GM21786 (cell line): ENCODE measurements at regions not wholly inside any gene's neighbourhood (a gene's known extent, or its start where the extent isn't known, plus 50 kb on each side); places are given as distances from the start of the nearest gene placed in this dataset.

Experiments used
- ATAC-seq: cut with Tn5 transposase; IDR thresholded peaks from one replicate; pipeline ENCODE4 v1.9.1; 2021; ENCODE audit not compliant: unreplicated experiment

- no peak for ATAC-seq
Measured at GRCh38 chr4:149296503-149296902, 519.1 kb downstream of the IQCM start.

- ATAC-seq: no peak
Measured at GRCh38 chr4:149296084-149296483, 519.6 kb downstream of the IQCM start.

- ATAC-seq: no peak
Measured at GRCh38 chr4:149294601-149295000, 521.0 kb downstream of the IQCM start.

GRCh38 chr4:149293046-149293649 lies 522.5 kb downstream of the IQCM start:
- ATAC-seq: no peak

- ATAC-seq: no peak
Measured at GRCh38 chr4:149292425-149293007, 523.1 kb downstream of the IQCM start.

- ATAC-seq: no peak
Measured at GRCh38 chr4:149291463-149291862, 524.2 kb downstream of the IQCM start.

GRCh38 chr4:149280806-149281205 lies 534.8 kb downstream of the IQCM start:
- ATAC-seq: no peak

GRCh38 chr4:149279776-149280175 lies 535.9 kb downstream of the IQCM start:
- no peak for ATAC-seq

- ATAC-seq: no peak
Measured at GRCh38 chr4:149279331-149279730, 536.3 kb downstream of the IQCM start.

- ATAC-seq: no peak
Measured at GRCh38 chr4:149277705-149278104, 537.9 kb downstream of the IQCM start.

GRCh38 chr4:149269835-149270234 lies 545.8 kb downstream of the IQCM start:
- ATAC-seq: no peak

- no peak for ATAC-seq
Measured at GRCh38 chr4:149266301-149266700, 549.3 kb downstream of the IQCM start.

- no peak for ATAC-seq
Measured at GRCh38 chr4:149265645-149266044, 550.0 kb downstream of the IQCM start.

GRCh38 chr4:149264093-149264733 lies 551.4 kb downstream of the IQCM start:
- no peak for ATAC-seq

GRCh38 chr4:149248191-149248764 lies 567.4 kb downstream of the IQCM start:
- ATAC-seq: no peak

GRCh38 chr4:149247164-149247563 lies 568.5 kb downstream of the IQCM start:
- ATAC-seq: no peak

GRCh38 chr4:149245333-149245732 lies 570.3 kb downstream of the IQCM start:
- ATAC-seq: no peak

GRCh38 chr4:149238097-149238496 lies 577.5 kb downstream of the IQCM start:
- no peak for ATAC-seq

GRCh38 chr4:149234798-149235197 lies 580.8 kb downstream of the IQCM start:
- no peak for ATAC-seq

- no peak for ATAC-seq
Measured at GRCh38 chr4:149223659-149224058, 592.0 kb downstream of the IQCM start.

GRCh38 chr4:149218672-149219071 lies 597.0 kb downstream of the IQCM start:
- no peak for ATAC-seq

- no peak for ATAC-seq
Measured at GRCh38 chr4:149214301-149214700, 601.3 kb downstream of the IQCM start.
